ENCODE measurements at regions not wholly inside any gene's neighbourhood (a gene's known extent, or its start where the extent isn't known, plus 50 kb on each side); places are given as distances from the start of the nearest gene placed in this dataset.

- peak; percentile 74 for DNase-seq
These were observed 287.3 kb downstream of the COG6 start for GRCh38 chr13:39942552-39943273.

- no peak for DNase-seq
These were observed 288.2 kb downstream of the COG6 start for GRCh38 chr13:39943711-39944110.

- DNase-seq = no peak
These were observed 289.8 kb downstream of the COG6 start for GRCh38 chr13:39945226-39945625.

GRCh38 chr13:39946769-39947168 lies 291.3 kb downstream of the COG6 start:
- DNase-seq = no peak

GRCh38 chr13:39951301-39951700 lies 295.8 kb downstream of the COG6 start:
- no peak for DNase-seq

- no peak for DNase-seq
These were observed 297.1 kb downstream of the COG6 start for GRCh38 chr13:39952249-39953233.

- DNase-seq = no peak
These were observed 299.0 kb downstream of the COG6 start for GRCh38 chr13:39954476-39954875.

GRCh38 chr13:39955560-39955959 lies 300.1 kb downstream of the COG6 start:
- DNase-seq = no peak

GRCh38 chr13:39956036-39956435 lies 300.6 kb downstream of the COG6 start:
- no peak for DNase-seq

GRCh38 chr13:39957868-39958677 lies 302.6 kb downstream of the COG6 start:
- no peak for DNase-seq

GRCh38 chr13:39959497-39960144 lies 304.2 kb downstream of the COG6 start:
- DNase-seq = no peak

- DNase-seq = no peak
These were observed 304.7 kb downstream of the COG6 start for GRCh38 chr13:39960191-39960590.

GRCh38 chr13:39961036-39961435 lies 305.6 kb downstream of the COG6 start:
- no peak for DNase-seq

GRCh38 chr13:39963612-39964011 lies 308.1 kb downstream of the COG6 start:
- DNase-seq = no peak

GRCh38 chr13:39965309-39965708 lies 309.8 kb downstream of the COG6 start:
- no peak for DNase-seq

- no peak for DNase-seq
These were observed 311.9 kb downstream of the COG6 start for GRCh38 chr13:39967199-39967959.

- no peak for DNase-seq
These were observed 313.4 kb downstream of the COG6 start for GRCh38 chr13:39968646-39969475.

GRCh38 chr13:39970177-39970846 lies 314.9 kb downstream of the COG6 start:
- no peak for DNase-seq

GRCh38 chr13:39971526-39971925 lies 316.1 kb downstream of the COG6 start:
- DNase-seq = no peak

GRCh38 chr13:39976481-39976880 lies 321.0 kb downstream of the COG6 start:
- DNase-seq = no peak
